ENCODE measurements at regions not wholly inside any gene's neighbourhood (a gene's known extent, or its start where the extent isn't known, plus 50 kb on each side); places are given as distances from the start of the nearest gene placed in this dataset.

DNA sequence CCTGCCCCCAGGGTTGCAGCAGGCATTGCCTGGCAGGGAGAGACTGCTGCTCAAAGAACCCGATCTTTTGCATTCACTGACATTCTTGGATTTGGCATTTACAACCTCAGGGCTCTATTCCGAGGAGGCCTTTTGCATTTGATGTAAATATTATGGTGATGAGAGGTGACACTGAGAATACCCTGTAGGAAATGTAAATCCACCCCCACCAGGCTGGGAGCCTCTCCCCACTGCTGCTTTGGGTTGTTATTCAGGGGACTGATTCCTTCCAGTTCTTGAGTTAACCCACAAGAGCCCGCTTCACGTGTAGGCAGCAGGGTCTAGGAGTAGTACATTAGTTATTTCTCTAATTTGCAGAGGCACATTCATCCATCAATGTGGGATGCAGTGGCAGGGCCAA lies 55.5 kb upstream of the ARAP3 start:
- Histone ChIP-seq H3K27ac (ENCODE audit: insufficient read depth, low read length, poor library complexity, severe bottlenecking) (no peak overlapping the region), H3K4me3 (ENCODE audit: insufficient read depth, low read depth, low read length, poor library complexity, severe bottlenecking) (no peak overlapping the region), H3K9me3 (ENCODE audit: control insufficient read depth, low read length) (no peaks in the 10 kb centered on the region), H3K36me3 (ENCODE audit: control insufficient read depth, insufficient read depth, low read length) (no peaks in the 10 kb centered on the region), H3K27me3 (replicated peaks; ENCODE audit: control insufficient read depth, insufficient read depth, low read length, poor library complexity, severe bottlenecking) (peaks cover 2% of the 10 kb centered on the region), H3K4me1 (ENCODE audit: control insufficient read depth, insufficient read depth, low read length, poor library complexity, severe bottlenecking) (no peaks in the 10 kb centered on the region)
- no peak for DNase-seq

DNA sequence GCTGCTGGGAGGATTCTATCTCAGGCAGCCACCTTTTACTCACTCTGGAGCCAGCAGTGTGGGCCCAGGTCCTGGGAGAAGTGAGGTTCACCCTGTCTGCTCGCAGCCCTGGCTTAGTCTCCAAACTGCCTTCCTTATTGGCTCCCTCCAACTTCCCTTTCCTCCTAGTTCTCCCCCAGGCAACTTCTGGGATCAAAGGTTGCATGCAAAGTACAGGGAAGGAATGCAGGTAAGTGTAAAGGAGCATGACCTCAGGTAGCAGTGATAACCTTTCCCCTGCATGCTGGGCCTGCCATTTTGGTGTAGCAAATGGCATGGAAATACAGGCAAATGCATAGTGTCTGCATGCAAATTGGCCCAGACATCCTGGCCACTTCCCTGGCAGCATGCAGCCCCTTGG lies 53.8 kb upstream of the ARAP3 start:
- H3K27me3 ChIP-seq (replicated peaks; ENCODE audit: control insufficient read depth, insufficient read depth, low read length, poor library complexity, severe bottlenecking), result peaks cover under 1% of the 10 kb centered on the region
- DNase-seq, result no peak
- H3K4me1 ChIP-seq (ENCODE audit: control insufficient read depth, insufficient read depth, low read length, poor library complexity, severe bottlenecking), result no peaks in the 10 kb centered on the region
- no peak overlapping the region for H3K27ac ChIP-seq (ENCODE audit: insufficient read depth, low read length, poor library complexity, severe bottlenecking)
- H3K4me3 ChIP-seq (ENCODE audit: insufficient read depth, low read depth, low read length, poor library complexity, severe bottlenecking), result no peak overlapping the region
- H3K9me3 ChIP-seq (ENCODE audit: control insufficient read depth, low read length), result no peaks in the 10 kb centered on the region
- H3K36me3 ChIP-seq (ENCODE audit: control insufficient read depth, insufficient read depth, low read length), result no peaks in the 10 kb centered on the region

DNA sequence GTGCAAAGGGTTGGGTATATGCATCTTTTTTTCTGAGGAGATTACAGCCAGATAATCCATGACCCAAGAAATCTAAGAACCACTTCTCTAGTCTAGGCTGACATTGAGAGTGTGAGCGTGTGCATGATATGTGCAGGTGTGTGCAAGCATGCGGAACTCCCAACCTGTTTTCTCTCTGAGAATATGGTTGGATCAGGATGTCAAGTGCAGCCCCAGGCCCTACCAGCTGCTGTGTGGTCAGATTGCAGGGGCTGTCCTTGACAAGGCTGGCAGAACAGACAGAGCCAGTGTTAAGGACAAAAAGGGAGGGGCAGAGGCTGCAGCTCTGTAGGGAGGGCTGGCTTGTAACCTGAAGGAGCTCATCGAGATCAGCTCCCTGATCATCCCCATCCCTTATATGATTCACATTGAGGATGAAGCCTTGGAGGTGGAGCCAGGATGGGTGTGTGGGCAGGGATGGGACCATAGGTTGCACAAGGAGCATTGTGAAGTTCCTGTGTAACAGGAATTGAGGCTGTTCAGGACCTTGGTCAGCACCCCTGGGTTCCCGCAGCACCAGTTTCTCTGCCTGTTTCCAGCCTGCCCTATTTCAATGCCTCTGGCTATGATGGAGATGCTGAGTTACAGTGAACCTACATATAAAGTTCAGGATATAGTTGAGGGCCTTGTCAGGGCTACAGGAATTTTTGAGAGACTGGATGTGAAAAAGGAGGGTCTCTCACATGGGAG lies 52.6 kb upstream of the ARAP3 start:
- Histone ChIP-seq H3K4me1 (ENCODE audit: control insufficient read depth, insufficient read depth, low read length, poor library complexity, severe bottlenecking) (no peaks in the 10 kb centered on the region), H3K36me3 (ENCODE audit: control insufficient read depth, insufficient read depth, low read length) (no peaks in the 10 kb centered on the region), H3K9me3 (ENCODE audit: control insufficient read depth, low read length) (no peaks in the 10 kb centered on the region), H3K27ac (ENCODE audit: insufficient read depth, low read length, poor library complexity, severe bottlenecking) (no peak overlapping the region), H3K27me3 (replicated peaks; ENCODE audit: control insufficient read depth, insufficient read depth, low read length, poor library complexity, severe bottlenecking) (peaks cover 4% of the 10 kb centered on the region), H3K4me3 (ENCODE audit: insufficient read depth, low read depth, low read length, poor library complexity, severe bottlenecking) (no peak overlapping the region)
- peak in 1 of 3 donors; percentile 3 for DNase-seq

DNA sequence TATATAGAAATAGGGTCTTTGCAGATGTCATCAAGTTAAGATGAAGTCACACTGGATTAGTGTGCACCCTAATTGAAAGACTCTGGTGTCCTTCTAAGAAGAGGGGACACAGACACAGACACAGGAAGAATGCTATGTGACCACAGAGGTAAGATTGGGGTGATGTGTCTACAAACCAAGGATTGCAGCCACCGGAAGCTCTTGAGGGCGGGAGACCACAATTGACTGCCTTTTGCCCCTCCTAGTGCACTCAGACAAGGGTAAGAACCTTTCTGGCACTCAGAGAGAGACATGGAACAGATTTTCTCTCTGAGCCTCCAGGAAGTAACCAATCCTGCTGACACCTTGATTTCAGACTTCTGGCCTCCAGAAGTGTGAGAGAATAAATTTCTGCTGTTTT lies 51.2 kb upstream of the ARAP3 start:
- Histone ChIP-seq H3K9me3 (ENCODE audit: control insufficient read depth, low read length) (no peaks in the 10 kb centered on the region), H3K4me3 (ENCODE audit: insufficient read depth, low read depth, low read length, poor library complexity, severe bottlenecking) (no peak overlapping the region), H3K27me3 (replicated peaks; ENCODE audit: control insufficient read depth, insufficient read depth, low read length, poor library complexity, severe bottlenecking) (peaks cover 7% of the 10 kb centered on the region), H3K4me1 (ENCODE audit: control insufficient read depth, insufficient read depth, low read length, poor library complexity, severe bottlenecking) (no peaks in the 10 kb centered on the region), H3K36me3 (ENCODE audit: control insufficient read depth, insufficient read depth, low read length) (no peaks in the 10 kb centered on the region), H3K27ac (ENCODE audit: insufficient read depth, low read length, poor library complexity, severe bottlenecking) (no peak overlapping the region)
- DNase-seq, result no peak

DNA sequence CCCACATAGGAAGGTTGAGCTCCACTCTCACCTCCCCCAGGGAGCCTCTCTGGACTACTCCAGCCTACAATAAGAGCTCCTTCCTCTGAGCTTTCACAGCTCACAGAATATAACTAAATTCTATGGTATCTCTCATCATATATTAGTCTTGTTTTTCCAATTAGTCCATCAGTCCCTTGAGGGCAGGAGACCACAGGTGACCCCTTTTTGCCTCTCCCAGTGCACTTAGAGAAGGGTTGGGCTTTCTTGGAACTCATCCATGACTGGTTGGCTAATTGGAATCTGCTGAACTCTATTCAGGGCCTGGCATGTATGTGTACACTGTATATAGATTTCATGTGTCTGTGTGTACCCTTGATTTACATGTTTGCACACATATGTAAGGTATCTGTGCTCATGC lies 50.4 kb upstream of the ARAP3 start:
- H3K27ac ChIP-seq (ENCODE audit: insufficient read depth, low read length, poor library complexity, severe bottlenecking), result no peak overlapping the region
- H3K9me3 ChIP-seq (ENCODE audit: control insufficient read depth, low read length), result no peaks in the 10 kb centered on the region
- H3K4me1 ChIP-seq (ENCODE audit: control insufficient read depth, insufficient read depth, low read length, poor library complexity, severe bottlenecking), result no peaks in the 10 kb centered on the region
- H3K36me3 ChIP-seq (ENCODE audit: control insufficient read depth, insufficient read depth, low read length), result no peaks in the 10 kb centered on the region
- DNase-seq, result no peak
- H3K27me3 ChIP-seq (replicated peaks; ENCODE audit: control insufficient read depth, insufficient read depth, low read length, poor library complexity, severe bottlenecking), result peaks cover 7% of the 10 kb centered on the region
- H3K4me3 ChIP-seq (ENCODE audit: insufficient read depth, low read depth, low read length, poor library complexity, severe bottlenecking), result no peak overlapping the region
